Ectodermal cell (in vitro differentiated cells): ENCODE measurements at regions not wholly inside any gene's neighbourhood (a gene's known extent, or its start where the extent isn't known, plus 50 kb on each side); places are given as distances from the start of the nearest gene placed in this dataset.

Source experiments
- H3K27ac ChIP-seq: 2 replicates; pipeline ENCODE4 v1.7.0; 2013; ENCODE audit warnings: mild to moderate bottlenecking, low read depth, low read length; ENCODE audit not compliant: insufficient read depth, poor library complexity, severe bottlenecking
- H3K27me3 ChIP-seq: 2 replicates; pipeline ENCODE4 v1.7.0; 2013; ENCODE audit warnings: mild to moderate bottlenecking, low read length; ENCODE audit not compliant: insufficient read depth, control insufficient read depth, poor library complexity, severe bottlenecking
- H3K36me3 ChIP-seq: one replicate; pipeline ENCODE4 v1.7.0; 2013; ENCODE audit warnings: low read length; ENCODE audit not compliant: control insufficient read depth, insufficient read depth
- H3K4me1 ChIP-seq: one replicate; pipeline ENCODE4 v1.7.0; 2013; ENCODE audit warnings: low read length; ENCODE audit not compliant: control insufficient read depth, insufficient read depth
- H3K4me3 ChIP-seq: 2 replicates; pipeline ENCODE4 v1.7.0; 2013; ENCODE audit warnings: low read depth, low read length, control low read depth; ENCODE audit not compliant: insufficient read depth
- H3K9me3 ChIP-seq: 2 replicates; pipeline ENCODE4 v1.7.0; 2013; ENCODE audit warnings: mild to moderate bottlenecking, low read length, moderate library complexity; ENCODE audit not compliant: control insufficient read depth
- WGBS, 2 experiments: methylation state at CpG; one replicate each; pipeline ENCODE4 v1.1.7; 2013; ENCODE audit warnings: missing lambda C conversion rate in 2 of 2; 5-methylcytosine and 5-hydroxymethylcytosine counted together

DNA sequence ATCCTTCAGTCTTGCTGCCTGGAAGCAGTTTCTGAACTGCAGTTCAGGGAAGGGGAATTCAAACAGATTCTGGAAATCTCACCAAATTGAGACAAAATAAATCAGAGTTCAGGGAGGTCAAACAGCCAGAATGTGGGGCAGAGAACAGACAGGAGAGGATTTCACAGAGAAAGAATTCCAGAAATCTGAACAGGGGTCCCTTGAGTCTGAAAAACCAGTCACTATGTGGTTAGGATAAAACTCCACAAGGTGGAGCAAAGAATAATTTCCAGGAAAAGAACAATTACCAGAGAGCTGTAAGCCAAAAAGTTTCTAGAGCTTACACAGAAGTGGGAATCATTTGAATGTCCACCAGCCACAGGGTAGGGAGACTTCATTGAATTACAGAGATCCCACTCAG, 84.7 kb downstream of the URB2 start:
- no peaks in the 10 kb centered on the region for H3K9me3 ChIP-seq
- no peak overlapping the region for H3K4me3 ChIP-seq
- H3K27ac ChIP-seq, result no peak overlapping the region
- H3K4me1 ChIP-seq, result peaks cover 9% of the 10 kb centered on the region
- H3K27me3 ChIP-seq, result no peaks in the 10 kb centered on the region
- no peaks in the 10 kb centered on the region for H3K36me3 ChIP-seq

DNA sequence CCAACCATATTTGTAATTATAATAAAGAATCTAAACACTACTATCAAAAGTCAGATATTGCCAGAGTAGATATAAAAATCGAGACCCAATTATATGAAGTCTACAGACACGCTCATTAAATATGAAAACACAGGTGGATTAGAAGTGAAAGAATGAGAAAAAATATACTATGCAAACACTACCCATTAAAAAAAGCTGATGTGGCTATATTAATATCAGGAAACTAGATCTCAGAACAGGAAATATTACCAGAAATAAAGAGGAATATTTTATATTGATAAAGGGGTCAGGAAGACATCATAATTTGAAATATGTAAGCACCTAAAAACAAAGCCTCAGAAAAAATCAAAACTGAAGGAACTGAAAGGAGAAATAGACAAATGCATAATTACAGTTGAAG, 88.3 kb downstream of the URB2 start:
- no CpG with 5 or more reads among the region's 2 CpGs for WGBS, 2 experiments
- Histone ChIP-seq H3K36me3 (no peaks in the 10 kb centered on the region), H3K4me3 (no peak overlapping the region), H3K9me3 (no peaks in the 10 kb centered on the region), H3K27ac (no peak overlapping the region), H3K27me3 (no peaks in the 10 kb centered on the region), H3K4me1 (peaks cover 11% of the 10 kb centered on the region)

DNA sequence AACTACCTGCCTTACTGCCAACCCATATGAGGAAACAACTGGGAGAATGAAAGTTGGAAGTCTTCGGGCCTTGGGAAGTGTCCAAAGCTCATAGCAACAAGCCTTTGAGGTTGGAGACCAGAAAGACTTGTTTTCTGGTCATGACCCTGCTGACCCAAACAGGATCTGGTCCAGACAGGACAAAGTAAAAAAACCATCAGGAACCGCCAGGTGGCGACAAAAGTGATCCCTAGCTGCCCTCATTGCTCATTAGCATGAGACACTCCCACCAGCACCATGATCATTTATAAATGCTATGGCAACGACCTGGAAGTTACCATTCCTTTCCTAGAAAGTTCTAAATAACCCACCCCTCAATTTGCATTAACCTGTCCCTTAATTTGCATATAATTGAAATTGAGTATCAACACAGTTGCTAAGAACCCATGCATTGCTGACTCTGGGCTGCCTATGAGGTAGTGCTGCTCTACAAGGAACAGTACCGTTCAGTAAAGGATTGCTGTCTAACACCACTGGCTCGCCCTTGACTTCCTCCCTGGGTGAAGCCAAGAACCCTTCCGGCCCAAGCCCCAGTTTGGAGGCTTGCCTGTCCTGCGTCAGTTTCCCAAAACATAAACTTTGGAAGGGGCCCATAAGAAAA, 89.0 kb downstream of the URB2 start:
- no peaks in the 10 kb centered on the region for H3K9me3 ChIP-seq
- H3K4me1 ChIP-seq, result peaks cover 11% of the 10 kb centered on the region
- 93 to 94% methylated on average over 8 of the region's 8 CpGs for WGBS, 2 experiments
- no peak overlapping the region for H3K27ac ChIP-seq
- H3K36me3 ChIP-seq, result no peaks in the 10 kb centered on the region
- no peak overlapping the region for H3K4me3 ChIP-seq
- no peaks in the 10 kb centered on the region for H3K27me3 ChIP-seq

DNA sequence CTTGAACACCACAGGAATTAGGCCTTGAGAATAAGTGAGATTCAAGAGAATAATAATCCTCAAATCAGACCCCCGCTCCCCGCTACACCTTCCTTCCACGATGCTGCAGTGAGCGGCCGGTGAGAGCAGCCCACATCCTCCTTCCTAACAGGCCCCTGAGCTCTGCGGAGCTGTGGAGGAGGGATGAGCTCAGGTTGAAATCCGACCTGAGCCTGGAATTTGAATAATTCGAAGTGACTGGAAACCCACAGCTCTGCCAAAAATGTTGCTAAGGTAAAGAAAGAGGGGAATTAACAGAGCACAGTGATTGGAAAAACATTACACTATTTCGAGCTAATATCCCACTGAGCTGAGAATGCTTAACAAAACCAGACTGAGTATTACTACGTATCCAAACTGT, 90.0 kb downstream of the URB2 start:
- Histone ChIP-seq H3K4me1 (peaks cover 8% of the 10 kb centered on the region), H3K4me3 (no peak overlapping the region), H3K27me3 (no peaks in the 10 kb centered on the region), H3K36me3 (no peaks in the 10 kb centered on the region), H3K27ac (no peak overlapping the region), H3K9me3 (no peaks in the 10 kb centered on the region)
- WGBS, 2 experiments, result 40 to 53% methylated on average over 6 to 10 of the region's 10 CpGs

DNA sequence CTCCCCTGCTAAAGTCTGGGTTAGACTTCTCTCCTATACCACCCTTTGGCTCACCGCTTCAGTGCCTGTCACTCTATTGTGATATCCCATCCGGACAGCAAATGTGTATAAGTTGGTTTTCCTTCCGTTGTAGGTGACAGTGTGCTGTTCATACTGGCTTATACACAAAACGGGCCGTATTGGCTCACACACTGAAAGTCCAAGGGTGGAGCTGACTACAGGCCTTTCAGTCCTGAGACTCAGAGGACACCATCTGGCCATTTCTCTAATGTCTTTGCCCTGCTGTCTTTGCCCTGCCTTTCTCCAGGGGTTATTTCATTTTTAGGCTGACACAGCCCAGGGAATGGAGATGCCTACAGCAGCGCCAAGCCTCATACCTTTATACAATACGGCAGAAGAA, 90.7 kb downstream of the URB2 start:
- Histone ChIP-seq H3K36me3 (no peaks in the 10 kb centered on the region), H3K4me1 (peaks cover 7% of the 10 kb centered on the region), H3K9me3 (no peaks in the 10 kb centered on the region), H3K4me3 (no peak overlapping the region), H3K27me3 (no peaks in the 10 kb centered on the region), H3K27ac (no peak overlapping the region)
- 93 to 95% methylated on average over 6 to 7 of the region's 7 CpGs for WGBS, 2 experiments

DNA sequence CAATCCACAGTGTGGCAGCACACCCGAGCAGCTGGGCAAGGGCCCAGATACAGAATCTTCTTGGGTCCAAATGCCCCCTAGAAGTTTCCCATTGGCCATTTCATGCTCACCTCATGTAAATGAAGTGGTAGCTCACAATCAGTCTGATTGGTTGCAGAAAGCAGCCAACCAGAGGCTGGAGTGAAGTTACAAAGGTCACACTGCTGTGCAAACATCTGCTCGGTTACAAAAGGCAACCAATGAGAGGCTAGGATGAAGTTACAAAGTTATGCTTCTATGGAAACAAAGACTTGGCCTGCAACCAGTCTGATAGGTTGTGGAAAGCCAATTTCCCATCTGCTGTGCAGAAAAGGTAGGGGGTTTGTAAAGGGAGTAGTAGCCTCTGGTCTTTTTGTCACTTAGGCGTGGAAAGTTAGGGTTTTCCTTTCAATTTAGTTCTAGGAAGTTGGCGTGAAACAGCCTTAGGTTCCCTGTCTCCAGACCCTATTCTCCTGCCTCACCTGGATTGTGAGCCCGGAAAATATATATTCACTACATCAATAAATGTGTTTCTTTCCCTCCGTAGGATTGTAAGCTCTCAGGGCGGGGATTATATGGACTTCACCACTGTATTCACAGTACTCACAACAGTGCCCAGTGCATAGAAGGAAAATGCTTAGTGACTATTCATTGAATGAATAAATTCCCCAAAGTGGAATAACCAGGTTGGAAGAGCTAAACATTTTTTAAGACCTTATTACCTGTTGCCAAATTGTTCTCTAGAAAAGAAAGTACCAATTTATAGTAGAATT, 91.9 kb downstream of the URB2 start:
- Histone ChIP-seq H3K27me3 (no peaks in the 10 kb centered on the region), H3K9me3 (no peaks in the 10 kb centered on the region), H3K36me3 (no peaks in the 10 kb centered on the region), H3K4me3 (no peak overlapping the region), H3K4me1 (peaks cover 7% of the 10 kb centered on the region), H3K27ac (no peak overlapping the region)
- 90 to 97% methylated on average over 7 of the region's 7 CpGs for WGBS, 2 experiments

DNA sequence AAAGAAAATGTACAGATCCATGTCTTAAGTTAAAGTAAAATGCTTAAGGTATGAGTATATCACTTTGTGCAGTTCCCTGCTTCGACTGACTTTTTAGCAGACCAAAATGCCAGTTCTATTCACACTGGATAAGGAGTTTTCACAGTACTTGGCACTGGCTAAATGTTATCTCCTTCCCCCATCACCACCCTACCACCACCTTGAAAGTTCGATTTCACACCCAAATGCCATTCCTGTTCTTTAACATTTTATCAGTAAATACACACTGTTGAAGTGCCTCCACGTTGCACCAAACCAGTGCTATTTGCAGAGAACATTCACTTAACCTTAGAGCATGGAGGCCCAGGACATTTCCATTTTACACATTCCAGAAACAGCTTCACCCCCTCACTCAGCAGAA, 100.0 kb downstream of the URB2 start:
- Histone ChIP-seq H3K4me1 (no peaks in the 10 kb centered on the region), H3K27ac (no peak overlapping the region), H3K27me3 (no peaks in the 10 kb centered on the region), H3K4me3 (no peak overlapping the region), H3K36me3 (no peaks in the 10 kb centered on the region), H3K9me3 (no peaks in the 10 kb centered on the region)
- WGBS, 2 experiments, result 72 to 80% methylated on average over 3 of the region's 3 CpGs

DNA sequence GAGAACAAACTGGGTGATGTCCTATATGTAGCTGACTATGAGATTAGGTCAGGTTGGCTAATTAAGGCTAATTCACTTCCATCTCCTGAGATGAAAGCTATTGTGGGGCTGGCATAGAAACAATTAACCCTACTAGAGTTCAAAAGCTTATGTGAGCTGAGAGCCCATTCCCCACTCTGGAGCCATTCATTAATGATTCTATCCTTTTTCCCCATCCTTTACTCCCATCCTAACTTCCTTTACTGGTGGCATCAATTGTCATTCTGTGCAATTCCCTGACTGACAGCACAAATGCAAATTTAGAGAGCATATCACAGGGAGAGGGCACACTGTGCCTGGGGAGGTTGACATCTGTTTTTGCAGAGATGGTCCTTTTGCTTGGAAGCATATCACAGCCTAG, 103.9 kb downstream of the URB2 start:
- Histone ChIP-seq H3K27ac (no peak overlapping the region), H3K4me3 (no peak overlapping the region), H3K27me3 (no peaks in the 10 kb centered on the region), H3K4me1 (no peaks in the 10 kb centered on the region), H3K9me3 (no peaks in the 10 kb centered on the region), H3K36me3 (no peaks in the 10 kb centered on the region)

DNA sequence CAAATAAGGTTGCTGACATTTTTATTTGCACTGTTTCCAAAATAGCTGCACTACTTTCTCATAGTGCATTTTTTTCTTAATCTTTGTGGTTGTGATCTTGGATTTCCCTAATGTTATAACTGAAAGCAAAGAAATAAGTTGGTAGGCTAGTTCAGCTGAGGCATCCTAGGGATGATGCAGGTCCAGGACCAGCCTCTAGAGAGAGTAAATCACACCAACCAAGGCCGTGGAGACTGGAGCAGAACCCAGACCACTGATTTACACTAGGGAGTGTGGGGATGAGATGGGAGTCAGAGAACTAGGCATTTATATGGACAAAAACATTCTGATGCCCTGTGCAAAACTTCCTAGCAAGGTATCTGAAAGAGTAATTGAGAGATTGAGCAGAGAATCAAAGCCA, 104.5 kb downstream of the URB2 start:
- Histone ChIP-seq H3K4me3 (no peak overlapping the region), H3K9me3 (no peaks in the 10 kb centered on the region), H3K27me3 (no peaks in the 10 kb centered on the region), H3K27ac (no peak overlapping the region), H3K4me1 (no peaks in the 10 kb centered on the region), H3K36me3 (no peaks in the 10 kb centered on the region)
- 83 to 88% methylated on average over 1 of the region's 1 CpG for WGBS, 2 experiments

DNA sequence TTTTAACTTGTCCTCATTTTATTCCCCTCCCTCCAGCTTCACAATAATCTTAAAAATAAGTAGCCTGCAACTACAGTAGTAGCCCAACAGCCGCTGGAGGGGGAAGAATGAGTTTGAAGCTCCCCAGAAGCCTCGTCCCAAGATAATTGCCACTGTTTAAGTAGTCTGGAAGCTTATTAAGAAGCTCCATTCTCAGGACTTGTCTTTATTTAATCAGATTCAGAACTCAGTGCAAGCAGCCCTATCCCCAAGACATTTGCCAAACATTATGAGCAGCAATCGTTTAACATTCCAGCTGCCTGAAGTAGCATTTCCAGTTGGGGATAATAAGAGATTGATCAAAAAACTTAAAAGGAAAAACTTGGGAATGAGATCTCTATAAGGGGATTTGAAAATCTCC, 106.0 kb downstream of the URB2 start:
- Histone ChIP-seq H3K36me3 (no peaks in the 10 kb centered on the region), H3K4me3 (no peak overlapping the region), H3K27ac (no peak overlapping the region), H3K4me1 (no peaks in the 10 kb centered on the region), H3K27me3 (no peaks in the 10 kb centered on the region), H3K9me3 (peaks cover 4% of the 10 kb centered on the region)
- WGBS, 2 experiments, result 86 to 91% methylated on average over 3 of the region's 3 CpGs
